WTC11 (cell line): ENCODE measurements at regions not wholly inside any gene's neighbourhood (a gene's known extent, or its start where the extent isn't known, plus 50 kb on each side); places are given as distances from the start of the nearest gene placed in this dataset.

ENCODE experiments used
- ATAC-seq: fragments of 200-7000 bp; cut with Tn5 transposase; 2 replicates; pipeline ENCODE4 v1.10.0; 2021; ENCODE audit warnings: mild to moderate bottlenecking, moderate library complexity
- CTCF ChIA-PET: fragments of 300-600 bp; sonication (Branson Sonifier 250); formaldehyde crosslinking; loops from one replicate; lab custom pipeline; 2021; ENCODE audit warnings: antibody characterized with exemption; lab: Charles Lee
- POLR2A ChIA-PET: fragments of 350-600 bp; sonication (Branson Sonifier 250); formaldehyde crosslinking; loops from one replicate; lab custom pipeline; 2021; ENCODE audit warnings: antibody characterized with exemption; lab: Charles Lee
- DNase-seq: peaks from one replicate; pipeline ENCODE4 v3.0.0; 2021; ENCODE audit warnings: low spot score
- H3K27ac Mint-ChIP-seq: 2 replicates; pipeline ENCODE4 v1.8.0; 2021; ENCODE audit warnings: mixed read lengths
- H3K27me3 Mint-ChIP-seq: 2 replicates; pipeline ENCODE4 v1.8.0; 2021; ENCODE audit warnings: low read depth, mild to moderate bottlenecking, moderate library complexity, mixed read lengths
- H3K36me3 Mint-ChIP-seq: 2 replicates; pipeline ENCODE4 v1.8.0; 2021; ENCODE audit warnings: mixed read lengths
- H3K4me1 Mint-ChIP-seq: 2 replicates; pipeline ENCODE4 v1.8.0; 2022; ENCODE audit warnings: mixed read lengths
- H3K4me3 Mint-ChIP-seq: 2 replicates; pipeline ENCODE4 v1.8.0; 2021; ENCODE audit warnings: mild to moderate bottlenecking, moderate library complexity, mixed read lengths
- H3K9me3 Mint-ChIP-seq: 2 replicates; pipeline ENCODE4 v1.8.0; 2021; ENCODE audit warnings: mixed read lengths
- ATF1 ChIP-seq: sonication (generic); formaldehyde crosslinking; IDR thresholded peaks from 2 replicates; pipeline ENCODE4 v1.8.1; 2023; ENCODE audit warnings: mild to moderate bottlenecking, moderate library complexity, missing genetic modification reagents
- ATF2 ChIP-seq: sonication (generic); formaldehyde crosslinking; IDR thresholded peaks from 2 replicates; pipeline ENCODE4 v1.8.1; 2022; ENCODE audit warnings: low read depth, missing genetic modification reagents, borderline replicate concordance
- ATF3 ChIP-seq: sonication (generic); formaldehyde crosslinking; conservative IDR thresholded peaks from 2 replicates; pipeline ENCODE4 v1.8.1; 2022; ENCODE audit warnings: mild to moderate bottlenecking, missing genetic modification reagents
- CREB1 ChIP-seq: sonication (generic); formaldehyde crosslinking; IDR thresholded peaks from 2 replicates; pipeline ENCODE4 v1.8.0; 2023; ENCODE audit warnings: mild to moderate bottlenecking, missing genetic modification reagents
- ESRRA ChIP-seq: sonication (generic); formaldehyde crosslinking; IDR thresholded peaks from 2 replicates; pipeline ENCODE4 v1.8.1; 2022; ENCODE audit warnings: mild to moderate bottlenecking, missing genetic modification reagents, borderline replicate concordance
- KAT7 ChIP-seq: sonication (generic); formaldehyde crosslinking; IDR thresholded peaks from 2 replicates; pipeline ENCODE4 v1.8.1; 2023; ENCODE audit warnings: missing genetic modification reagents, mild to moderate bottlenecking, borderline replicate concordance
- MXD4 ChIP-seq: fragments of 250-450 bp; sonication (Bioruptor Pico); IDR thresholded peaks from 2 replicates; pipeline ENCODE4 v1.8.0; 2021; ENCODE audit warnings: mild to moderate bottlenecking, moderate library complexity, borderline replicate concordance
- NR2C2 ChIP-seq: sonication (generic); formaldehyde crosslinking; IDR thresholded peaks from 2 replicates; pipeline ENCODE4 v1.8.0; 2022; ENCODE audit warnings: mild to moderate bottlenecking, missing genetic modification reagents
- NR3C1 ChIP-seq: sonication (generic); formaldehyde crosslinking; conservative IDR thresholded peaks from 2 replicates; pipeline ENCODE4 v1.8.1; 2023; ENCODE audit warnings: low read depth, mild to moderate bottlenecking, missing genetic modification reagents
- RELA ChIP-seq: sonication (generic); formaldehyde crosslinking; IDR thresholded peaks from 2 replicates; pipeline ENCODE4 v1.8.1; 2022; ENCODE audit warnings: missing genetic modification reagents, mild to moderate bottlenecking, borderline replicate concordance
- SP1 ChIP-seq: sonication (generic); formaldehyde crosslinking; conservative IDR thresholded peaks from 2 replicates; pipeline ENCODE4 v1.8.1; 2022; ENCODE audit warnings: missing genetic modification reagents
- STAT6 ChIP-seq: sonication (generic); formaldehyde crosslinking; conservative IDR thresholded peaks from 2 replicates; pipeline ENCODE4 v1.8.1; 2023; ENCODE audit warnings: mild to moderate bottlenecking, low read depth, missing genetic modification reagents, moderate library complexity
- TEAD1 ChIP-seq: sonication (generic); formaldehyde crosslinking; IDR thresholded peaks from 2 replicates; pipeline ENCODE4 v1.8.0; 2022; ENCODE audit warnings: mild to moderate bottlenecking, missing genetic modification reagents
- TP53 ChIP-seq: sonication (generic); formaldehyde crosslinking; IDR thresholded peaks from 2 replicates; pipeline ENCODE4 v1.8.1; 2023; ENCODE audit warnings: mild to moderate bottlenecking, missing genetic modification reagents
- USF1 ChIP-seq: sonication (generic); formaldehyde crosslinking; IDR thresholded peaks from 2 replicates; pipeline ENCODE4 v1.8.0; 2022; ENCODE audit warnings: mild to moderate bottlenecking, missing genetic modification reagents
- ZBTB21 ChIP-seq: sonication (generic); formaldehyde crosslinking; IDR thresholded peaks from 2 replicates; pipeline ENCODE4 v1.8.1; 2023; ENCODE audit warnings: mild to moderate bottlenecking, missing genetic modification reagents, borderline replicate concordance
- ZNF219 ChIP-seq: sonication (generic); formaldehyde crosslinking; IDR thresholded peaks from 2 replicates; pipeline ENCODE4 v1.8.0; 2023; ENCODE audit warnings: missing genetic modification reagents, mild to moderate bottlenecking, borderline replicate concordance
- ZNF263 ChIP-seq: sonication (generic); formaldehyde crosslinking; IDR thresholded peaks from 2 replicates; pipeline ENCODE4 v1.8.1; 2022; ENCODE audit warnings: low read depth, mild to moderate bottlenecking, moderate library complexity, missing genetic modification reagents
- ZNF416 ChIP-seq: fragments of 250-450 bp; sonication (Bioruptor Pico); IDR thresholded peaks from 2 replicates; pipeline ENCODE4 v1.9.0; 2021; ENCODE audit warnings: mild to moderate bottlenecking, inconsistent platforms
- ZNF423 ChIP-seq: fragments of 250-450 bp; sonication (Bioruptor Pico); IDR thresholded peaks from 2 replicates; pipeline ENCODE4 v2.1.2; 2022; ENCODE audit warnings: mild to moderate bottlenecking, moderate library complexity
- ZSCAN18 ChIP-seq: fragments of 250-450 bp; sonication (Bioruptor Pico); IDR thresholded peaks from 2 replicates; pipeline ENCODE4 v2.1.2; 2022; ENCODE audit warnings: mild to moderate bottlenecking, moderate library complexity
- TF ChIP-seq, protein P1 (sequence below): sonication (generic); formaldehyde crosslinking; IDR thresholded peaks from 2 replicates; pipeline ENCODE4 v1.8.1; 2022; ENCODE audit warnings: missing genetic modification reagents, borderline replicate concordance
- TF ChIP-seq, protein P2 (sequence below): sonication (generic); formaldehyde crosslinking; IDR thresholded peaks from 2 replicates; pipeline ENCODE4 v1.8.1; 2022; ENCODE audit warnings: mild to moderate bottlenecking, missing genetic modification reagents, moderate library complexity, borderline replicate concordance

DNA sequence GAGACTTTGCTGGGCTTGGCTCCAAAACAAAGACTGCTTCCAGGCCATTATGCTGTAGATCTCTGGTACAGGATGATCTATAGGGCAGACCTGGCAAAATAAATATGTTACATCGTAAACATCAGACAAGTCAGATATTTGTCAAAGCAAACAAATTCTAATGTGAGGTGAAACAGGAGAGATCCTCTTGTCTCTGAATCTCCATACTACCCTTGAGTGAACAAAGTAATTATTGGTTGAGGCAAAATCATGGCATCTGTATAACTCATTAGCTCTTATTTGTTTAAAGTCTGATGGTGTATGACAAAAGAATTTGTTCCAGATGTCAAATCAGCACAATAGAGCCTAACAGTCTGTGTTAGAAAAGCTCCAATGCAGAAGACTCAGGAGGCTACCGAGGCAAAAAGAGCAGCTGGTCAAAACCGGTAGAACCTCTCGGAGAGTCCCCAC, 1291.5 kb downstream of the TYW1 start (continued):
- TF ChIP-seq STAT6 (no peak), ESRRA (no peak), ZBTB21 (CRISPR knock-in tag) (no peak), NR2C2 (CRISPR knock-in tag) (no peak), TP53 (CRISPR knock-in tag) (no peak), TEAD1 (CRISPR knock-in tag) (no peak), ATF2 (CRISPR knock-in tag) (no peak), ZNF416 (CRISPR knock-in tag) (no peak)
- TF ChIP-seq, all 79 proteins: peak for 0

- Mint-ChIP-seq H3K36me3 (peaks cover 35% of the 10 kb centered on the region), H3K27ac (no peak overlapping the region), H3K4me3 (no peak overlapping the region), H3K27me3 (no peaks in the 10 kb centered on the region; the same call in 1 of the 2 replicates), H3K4me1 (peaks cover 21% of the 10 kb centered on the region), H3K9me3 (peaks cover 47% of the 10 kb centered on the region)
- ATAC-seq: no peak
- ChIA-PET POLR2A (no interaction called here), CTCF (no interaction called here)
- no peak for TF ChIP-seq MXD4 (CRISPR knock-in tag)
- no peak for TF ChIP-seq NR2C2 (CRISPR knock-in tag)
- no peak for TF ChIP-seq RELA (CRISPR knock-in tag)
- TF ChIP-seq ATF2 (CRISPR knock-in tag): no peak
- TF ChIP-seq ATF3 (CRISPR knock-in tag): no peak
- no peak for TF ChIP-seq ZNF263
- no peak for TF ChIP-seq ATF1 (CRISPR knock-in tag)
- no peak for TF ChIP-seq ZNF416 (CRISPR knock-in tag)
- TF ChIP-seq, protein P1, sequence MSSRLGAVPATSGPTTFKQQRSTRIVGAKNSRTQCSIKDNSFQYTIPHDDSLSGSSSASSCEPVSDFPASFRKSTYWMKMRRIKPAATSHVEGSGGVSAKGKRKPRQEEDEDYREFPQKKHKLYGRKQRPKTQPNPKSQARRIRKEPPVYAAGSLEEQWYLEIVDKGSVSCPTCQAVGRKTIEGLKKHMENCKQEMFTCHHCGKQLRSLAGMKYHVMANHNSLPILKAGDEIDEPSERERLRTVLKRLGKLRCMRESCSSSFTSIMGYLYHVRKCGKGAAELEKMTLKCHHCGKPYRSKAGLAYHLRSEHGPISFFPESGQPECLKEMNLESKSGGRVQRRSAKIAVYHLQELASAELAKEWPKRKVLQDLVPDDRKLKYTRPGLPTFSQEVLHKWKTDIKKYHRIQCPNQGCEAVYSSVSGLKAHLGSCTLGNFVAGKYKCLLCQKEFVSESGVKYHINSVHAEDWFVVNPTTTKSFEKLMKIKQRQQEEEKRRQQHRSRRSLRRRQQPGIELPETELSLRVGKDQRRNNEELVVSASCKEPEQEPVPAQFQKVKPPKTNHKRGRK (CRISPR knock-in tag): no peak
- no peak for TF ChIP-seq NR3C1 (CRISPR knock-in tag)
- no peak for TF ChIP-seq KAT7 (CRISPR knock-in tag)
- no peak for TF ChIP-seq ZNF219
- TF ChIP-seq ZSCAN18 (CRISPR knock-in tag): no peak
- TF ChIP-seq USF1 (CRISPR knock-in tag): no peak
- no peak for TF ChIP-seq SP1 (CRISPR knock-in tag)
- TF ChIP-seq CREB1: no peak
- no peak for TF ChIP-seq ZNF423 (CRISPR knock-in tag)
- TF ChIP-seq, protein P2, sequence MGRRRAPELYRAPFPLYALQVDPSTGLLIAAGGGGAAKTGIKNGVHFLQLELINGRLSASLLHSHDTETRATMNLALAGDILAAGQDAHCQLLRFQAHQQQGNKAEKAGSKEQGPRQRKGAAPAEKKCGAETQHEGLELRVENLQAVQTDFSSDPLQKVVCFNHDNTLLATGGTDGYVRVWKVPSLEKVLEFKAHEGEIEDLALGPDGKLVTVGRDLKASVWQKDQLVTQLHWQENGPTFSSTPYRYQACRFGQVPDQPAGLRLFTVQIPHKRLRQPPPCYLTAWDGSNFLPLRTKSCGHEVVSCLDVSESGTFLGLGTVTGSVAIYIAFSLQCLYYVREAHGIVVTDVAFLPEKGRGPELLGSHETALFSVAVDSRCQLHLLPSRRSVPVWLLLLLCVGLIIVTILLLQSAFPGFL: no peak
- no peak for DNase-seq
Observed at GRCh38 chr7:68291710-68292109, 1295.1 kb downstream of the TYW1 start.
